Hepatocyte (in vitro differentiated cells): ENCODE measurements at regions not wholly inside any gene's neighbourhood (a gene's known extent, or its start where the extent isn't known, plus 50 kb on each side); places are given as distances from the start of the nearest gene placed in this dataset.

ENCODE experiments used
- CTCF ChIP-seq: fragments of 200-600 bp; sonication (generic); IDR thresholded peaks from 2 replicates; pipeline ENCODE4 v1.5.1; 2016; ENCODE audit warnings: antibody characterized with exemption, mild to moderate bottlenecking; ENCODE audit not compliant: poor library complexity
- EZH2phosphoT487 ChIP-seq: fragments of 200-600 bp; sonication (generic); IDR thresholded peaks from one replicate; pipeline ENCODE4 v1.6.1; 2018; ENCODE audit warnings: antibody characterized with exemption, mild to moderate bottlenecking, low read depth, moderate library complexity; ENCODE audit not compliant: unreplicated experiment, severe bottlenecking

GRCh38 chr5:38086777-38087176 lies 171.6 kb upstream of the EGFLAM start:
- no peak for TF ChIP-seq CTCF
- no peak for TF ChIP-seq EZH2phosphoT487
